Stimulated activated CD4-positive, alpha-beta T cell treated with anti-CD3 and anti-CD28 coated beads, TNF-alpha, amount 100 ng/mL, for 1 hour (primary cell): ENCODE measurements at regions not wholly inside any gene's neighbourhood (a gene's known extent, or its start where the extent isn't known, plus 50 kb on each side); places are given as distances from the start of the nearest gene placed in this dataset.

Source experiments
- DNase-seq, 3 donors: peaks; one replicate each; pipeline ENCODE4 v3.0.0-alpha.2; 2020; ENCODE audit warnings: low read depth in 3 of 3, low spot score in 1 of 3

- DNase-seq: no peak
These were observed 357.6 kb upstream of the ARID1B start for GRCh38 chr6:156419594-156419993.

GRCh38 chr6:156418253-156418652 lies 358.9 kb upstream of the ARID1B start:
- DNase-seq: no peak

- DNase-seq: no peak
These were observed 360.8 kb upstream of the ARID1B start for GRCh38 chr6:156416391-156416790.

GRCh38 chr6:156413154-156413553 lies 364.0 kb upstream of the ARID1B start:
- DNase-seq: no peak

- DNase-seq: no peak
These were observed 366.5 kb upstream of the ARID1B start for GRCh38 chr6:156410649-156411048.

- DNase-seq: no peak
These were observed 368.5 kb upstream of the ARID1B start for GRCh38 chr6:156408655-156409054.

- no peak for DNase-seq
These were observed 369.8 kb upstream of the ARID1B start for GRCh38 chr6:156407334-156407733.

- DNase-seq: no peak
These were observed 370.5 kb upstream of the ARID1B start for GRCh38 chr6:156406688-156407087.

GRCh38 chr6:156406099-156406498 lies 371.1 kb upstream of the ARID1B start:
- DNase-seq: no peak

GRCh38 chr6:156402628-156403027 lies 374.6 kb upstream of the ARID1B start:
- no peak for DNase-seq

GRCh38 chr6:156402227-156402626 lies 375.0 kb upstream of the ARID1B start:
- DNase-seq: no peak

GRCh38 chr6:156400487-156400886 lies 376.7 kb upstream of the ARID1B start:
- no peak for DNase-seq

- no peak for DNase-seq
These were observed 378.2 kb upstream of the ARID1B start for GRCh38 chr6:156398966-156399365.

GRCh38 chr6:156398371-156398770 lies 378.8 kb upstream of the ARID1B start:
- DNase-seq: no peak

GRCh38 chr6:156396791-156397418 lies 380.3 kb upstream of the ARID1B start:
- no peak for DNase-seq

- no peak for DNase-seq
These were observed 381.0 kb upstream of the ARID1B start for GRCh38 chr6:156396068-156396771.

- peak in 1 of 3 donors; percentile 19 for DNase-seq
These were observed 381.9 kb upstream of the ARID1B start for GRCh38 chr6:156395276-156395675.

GRCh38 chr6:156392648-156393047 lies 384.5 kb upstream of the ARID1B start:
- DNase-seq: no peak

- DNase-seq: no peak
These were observed 385.2 kb upstream of the ARID1B start for GRCh38 chr6:156391977-156392376.

- DNase-seq: no peak
These were observed 386.0 kb upstream of the ARID1B start for GRCh38 chr6:156391061-156391672.

GRCh38 chr6:156390621-156391020 lies 386.6 kb upstream of the ARID1B start:
- no peak for DNase-seq

GRCh38 chr6:156389296-156389695 lies 387.9 kb upstream of the ARID1B start:
- no peak for DNase-seq
